ENCODE measurements at regions not wholly inside any gene's neighbourhood (a gene's known extent, or its start where the extent isn't known, plus 50 kb on each side); places are given as distances from the start of the nearest gene placed in this dataset.

DNA sequence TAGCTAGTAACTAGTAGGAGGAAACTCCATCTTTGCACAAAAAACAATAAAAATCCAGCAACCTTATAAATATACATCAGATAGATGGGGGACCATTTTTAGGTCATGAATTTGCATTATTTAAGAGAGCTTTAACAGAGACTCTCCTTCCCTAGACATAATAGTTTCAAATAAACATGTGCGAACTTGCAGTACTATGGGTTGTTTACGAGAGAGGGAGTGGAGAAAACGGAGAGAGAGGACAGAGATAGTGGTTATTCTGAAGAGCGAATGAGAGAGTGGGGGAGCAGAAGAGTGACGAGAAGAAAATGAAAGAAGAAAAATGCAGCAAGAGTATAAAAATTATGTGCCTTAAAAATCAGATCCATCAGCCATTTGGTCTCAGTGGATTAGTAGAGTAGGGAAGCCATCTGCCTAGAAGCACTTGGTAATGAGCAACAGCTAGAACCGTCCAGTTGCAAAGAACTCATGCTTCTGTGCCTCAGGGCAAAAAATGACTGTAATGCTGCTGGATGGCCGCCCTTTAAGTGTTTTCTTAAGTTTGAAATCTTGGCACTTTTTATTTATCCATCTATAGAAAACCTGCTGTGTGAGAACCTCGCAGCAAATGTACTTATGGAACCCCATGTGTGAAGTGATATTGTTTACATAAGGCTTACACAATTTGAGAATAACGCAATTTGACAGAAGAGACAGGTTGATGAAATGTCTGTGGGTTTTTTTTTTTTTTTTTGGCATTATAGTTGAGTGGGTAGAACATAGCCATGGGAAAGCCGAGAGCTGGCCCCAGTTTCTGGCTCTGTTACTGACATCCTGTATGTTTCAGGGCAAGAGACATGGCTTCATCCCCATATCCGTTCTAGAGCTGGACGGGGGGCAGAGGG is 95.6 kb upstream of the ZNF608 start:
- no peak for DNase-seq

DNA sequence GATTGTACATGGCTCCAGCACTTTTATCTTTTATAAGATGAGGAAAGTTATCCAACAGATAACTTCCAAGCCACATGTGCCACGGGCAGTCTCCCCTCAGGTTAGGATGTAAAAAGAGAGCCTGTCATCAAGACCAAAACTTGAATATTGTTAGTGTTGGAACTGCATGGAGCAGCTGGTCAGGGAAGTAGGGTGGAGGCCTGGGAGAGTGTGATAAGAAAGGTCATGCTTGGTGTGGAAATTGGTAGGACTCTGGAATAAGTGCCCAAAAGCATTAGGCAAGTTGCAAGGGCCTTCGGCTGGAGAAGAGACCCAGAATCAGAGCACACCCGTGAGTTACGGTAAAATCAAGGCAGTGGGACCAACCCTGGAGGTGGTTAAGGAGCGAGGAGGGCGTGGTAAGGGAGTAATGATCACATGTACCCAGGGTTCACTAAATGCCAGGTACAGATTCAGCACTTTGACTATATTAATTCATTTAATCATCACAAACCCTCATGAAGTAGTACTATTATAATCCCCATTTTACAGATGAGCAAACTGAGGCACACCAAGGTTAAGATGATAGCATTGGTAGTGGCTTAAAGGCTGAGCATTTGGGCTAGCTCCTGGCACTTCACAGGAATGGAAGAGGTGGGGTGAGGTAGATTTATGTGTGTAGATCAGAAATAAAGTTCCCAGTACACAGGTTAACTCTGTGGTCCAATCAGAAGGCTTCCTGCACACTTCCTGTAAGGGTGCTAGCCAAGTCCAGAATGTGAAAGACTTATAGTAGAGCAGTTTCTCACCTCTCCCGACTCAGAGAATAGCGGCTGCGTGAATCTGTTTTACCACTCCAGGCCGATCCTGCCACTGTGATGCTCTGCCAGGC is 96.5 kb upstream of the ZNF608 start:
- DNase-seq, result no peak

DNA sequence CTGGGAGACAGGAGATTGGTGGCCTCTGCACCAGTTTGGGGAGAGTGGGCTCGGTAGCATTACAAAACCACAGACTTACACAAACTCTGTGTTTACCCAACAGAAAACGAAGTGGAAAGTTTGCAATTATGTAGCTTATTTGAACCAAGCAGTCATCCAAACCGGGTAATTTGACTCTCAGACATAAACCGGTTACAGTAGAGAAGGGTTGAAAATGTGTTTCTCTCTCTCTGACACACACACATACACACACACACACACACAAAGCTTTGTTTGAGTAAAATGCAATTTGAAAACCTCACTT is 97.1 kb upstream of the ZNF608 start:
- no peak for DNase-seq

DNA sequence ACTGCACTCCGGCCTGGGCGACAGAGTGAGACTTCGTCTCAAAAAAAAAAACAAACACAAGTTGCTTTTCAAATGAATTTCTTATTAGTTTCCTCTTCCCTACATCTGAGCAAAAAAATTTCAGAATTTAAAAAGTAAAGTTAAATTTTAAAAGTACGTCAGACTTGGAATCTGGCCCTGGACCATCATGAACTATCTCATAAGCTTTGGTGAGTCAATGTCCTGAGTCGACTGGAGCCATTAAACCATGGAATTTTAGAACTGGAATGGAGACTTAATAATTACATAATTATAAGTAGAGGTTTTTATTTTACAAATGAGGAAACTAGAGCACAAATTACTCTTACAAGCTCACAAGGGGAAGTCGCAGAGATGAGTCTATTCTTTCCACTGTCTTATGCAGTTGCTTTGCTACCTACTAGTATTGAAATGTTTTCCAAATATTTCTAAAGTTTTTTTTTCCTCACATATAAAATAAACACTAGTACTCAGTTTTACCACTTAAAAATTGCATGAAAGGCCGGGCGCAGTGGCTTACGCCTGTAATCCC is 98.0 kb upstream of the ZNF608 start:
- no peak for DNase-seq

DNA sequence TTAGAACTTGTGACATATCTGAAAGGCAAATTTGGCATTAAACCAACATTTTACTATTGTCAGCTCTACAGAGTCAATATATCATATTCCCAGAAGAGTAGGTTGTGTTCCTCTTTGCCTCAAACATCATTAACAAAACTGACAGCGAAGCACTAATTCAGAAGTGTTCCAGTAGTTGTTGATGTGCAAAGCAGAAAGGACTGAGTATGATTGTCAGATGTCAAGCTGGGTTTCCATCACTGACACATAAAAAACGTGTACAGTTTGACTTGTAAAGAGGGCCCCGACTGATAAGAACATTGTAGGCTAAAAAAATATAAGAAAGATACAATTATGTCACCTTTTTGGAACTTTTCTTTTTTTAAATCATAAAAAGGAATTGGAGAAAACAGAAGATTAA is 101.5 kb upstream of the ZNF608 start:
- no peak for DNase-seq

DNA sequence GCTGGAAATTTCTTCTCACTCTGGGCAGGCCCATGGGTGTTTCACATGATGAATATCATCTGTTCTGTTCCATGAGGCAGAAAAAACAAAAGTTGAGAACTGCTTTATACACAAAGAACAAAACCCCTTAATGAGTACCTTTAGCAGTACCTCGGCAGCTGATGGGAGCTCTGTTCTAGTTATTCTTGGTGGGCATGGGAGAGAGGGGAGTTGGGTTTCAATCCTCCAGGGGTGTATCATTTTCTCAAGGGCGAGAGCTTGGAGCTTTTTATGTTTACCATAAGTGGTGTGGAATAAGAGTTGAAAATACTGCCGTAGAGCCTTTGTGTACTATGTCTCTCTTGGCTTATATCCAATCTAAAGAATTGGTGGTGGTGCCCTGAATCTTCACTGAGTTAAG is 103.3 kb upstream of the ZNF608 start:
- DNase-seq, result no peak

DNA sequence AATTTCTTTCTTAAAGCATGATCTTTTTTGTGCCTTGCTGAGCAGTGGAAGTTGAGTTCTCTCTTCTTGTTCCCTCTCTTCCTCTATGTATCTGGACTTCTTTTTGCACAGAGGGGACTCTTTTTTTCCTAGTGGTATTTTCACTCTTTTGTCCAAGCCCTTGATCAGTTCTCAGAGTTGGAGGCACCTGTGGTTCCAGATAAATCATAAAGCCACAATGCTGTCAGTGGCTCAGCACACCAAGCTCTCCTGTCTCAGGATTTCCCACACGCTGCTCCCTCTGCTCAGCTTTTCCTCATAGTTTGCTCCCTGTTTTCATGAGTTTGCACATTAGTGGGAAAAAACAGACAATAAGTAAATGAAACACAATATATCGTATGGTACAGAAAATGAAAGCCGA is 110.3 kb upstream of the ZNF608 start:
- no peak for DNase-seq

DNA sequence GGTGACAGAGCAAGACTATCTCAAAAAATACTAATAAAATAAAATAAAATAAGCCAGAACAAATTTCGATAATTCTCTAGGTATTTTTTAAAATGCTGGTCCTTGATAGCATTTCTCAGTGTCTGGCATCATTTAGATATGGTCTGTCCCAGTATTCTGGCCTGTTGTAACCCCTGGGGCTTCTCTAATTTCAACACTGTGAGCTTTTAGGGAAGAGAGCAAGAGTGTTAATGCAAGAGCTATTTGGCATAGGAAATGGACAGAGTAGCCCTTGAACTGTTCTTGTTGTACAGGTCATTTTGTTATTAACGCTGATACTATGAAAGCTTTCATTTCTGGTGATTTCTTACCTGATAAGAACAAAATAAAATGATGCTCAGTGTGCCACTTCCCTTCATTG is 112.2 kb upstream of the ZNF608 start:
- no peak for DNase-seq

DNA sequence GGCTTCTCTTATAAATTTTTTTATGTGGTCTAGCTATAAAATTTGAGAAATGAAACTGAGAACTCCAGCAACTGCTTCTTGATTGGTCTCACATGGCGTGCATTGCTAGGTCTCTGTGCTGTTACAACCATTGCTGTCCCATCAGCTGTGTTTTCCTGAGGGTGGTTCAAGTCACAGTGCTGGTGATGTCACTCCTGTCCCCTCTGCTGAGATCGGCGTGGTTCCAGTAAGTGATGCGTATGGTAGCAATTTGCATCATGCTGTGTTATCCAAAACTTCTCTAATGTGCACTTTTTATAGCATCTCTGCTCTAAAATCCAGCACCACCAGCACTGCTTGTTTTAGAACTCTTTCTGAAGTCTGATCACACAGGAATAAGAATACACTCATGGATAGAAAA is 112.6 kb upstream of the ZNF608 start:
- no peak for DNase-seq

DNA sequence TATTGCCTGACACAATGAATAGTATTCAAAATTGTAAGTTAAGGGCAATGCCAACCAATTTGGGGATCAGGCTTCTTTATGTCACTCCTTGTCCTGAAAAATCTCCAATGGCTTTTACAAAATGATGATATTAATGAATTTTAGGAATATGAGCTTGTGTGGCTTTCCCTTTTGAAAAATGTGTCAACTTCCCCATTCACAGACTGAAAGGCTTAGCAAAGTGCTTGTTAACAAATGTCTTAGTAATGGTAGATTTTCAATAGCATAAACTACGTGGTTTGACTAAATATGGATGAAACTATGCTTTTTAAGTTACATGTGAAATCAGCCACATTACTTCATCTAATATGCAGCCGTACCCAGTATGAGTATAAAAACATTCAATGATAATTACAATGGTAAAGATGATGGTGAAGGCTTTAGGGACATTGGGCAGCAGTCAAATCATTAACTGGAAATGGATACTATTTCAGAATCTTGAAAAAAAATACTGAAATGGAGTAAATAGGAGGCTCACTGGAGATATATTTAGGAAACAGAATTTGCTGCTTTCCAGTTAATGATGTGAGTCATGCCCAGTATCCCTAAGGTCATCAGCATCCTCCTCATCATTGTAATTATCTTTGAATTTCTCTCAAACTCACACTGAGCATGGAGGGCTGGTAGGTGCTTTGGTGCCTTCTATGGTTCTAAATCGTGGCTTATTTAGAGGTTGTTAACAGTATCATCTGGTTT is 113.3 kb upstream of the ZNF608 start:
- DNase-seq, result no peak

DNA sequence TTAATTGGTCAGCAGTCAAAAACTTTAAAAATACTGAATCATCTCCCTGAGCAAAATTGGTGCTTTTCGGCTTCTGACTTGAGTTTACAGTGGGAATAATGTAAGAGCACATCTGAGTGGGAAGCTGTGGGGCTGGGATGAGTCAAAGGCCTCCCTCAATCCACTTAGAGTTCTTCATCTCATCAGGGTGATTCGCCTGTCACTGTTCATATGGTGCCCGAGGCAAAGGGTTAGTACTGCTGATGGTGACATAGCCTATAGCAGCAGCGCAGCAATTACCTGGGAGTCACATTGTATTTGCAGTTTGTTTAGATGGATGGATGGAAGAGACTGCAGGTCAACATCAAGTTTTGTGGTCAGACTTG is 113.8 kb upstream of the ZNF608 start:
- no peak for DNase-seq

DNA sequence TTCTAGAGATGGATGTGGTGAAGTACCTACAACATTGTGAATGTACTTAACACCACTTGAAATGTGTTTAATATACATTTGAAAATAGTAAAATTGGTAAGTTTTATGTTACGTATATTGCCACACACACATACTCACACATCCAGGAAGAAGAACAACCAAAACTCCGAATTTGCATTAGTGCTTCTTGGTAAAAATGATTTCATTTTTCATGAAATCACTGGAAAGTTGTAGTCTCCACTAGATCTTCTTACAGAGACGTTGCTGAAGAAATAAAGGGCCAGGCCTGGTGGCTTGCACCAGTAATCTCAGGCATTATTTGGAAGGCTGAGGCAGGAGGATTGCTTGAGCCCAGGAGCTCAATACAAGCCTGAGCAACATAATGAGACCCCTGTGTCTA is 118.6 kb upstream of the ZNF608 start:
- no peak for DNase-seq

DNA sequence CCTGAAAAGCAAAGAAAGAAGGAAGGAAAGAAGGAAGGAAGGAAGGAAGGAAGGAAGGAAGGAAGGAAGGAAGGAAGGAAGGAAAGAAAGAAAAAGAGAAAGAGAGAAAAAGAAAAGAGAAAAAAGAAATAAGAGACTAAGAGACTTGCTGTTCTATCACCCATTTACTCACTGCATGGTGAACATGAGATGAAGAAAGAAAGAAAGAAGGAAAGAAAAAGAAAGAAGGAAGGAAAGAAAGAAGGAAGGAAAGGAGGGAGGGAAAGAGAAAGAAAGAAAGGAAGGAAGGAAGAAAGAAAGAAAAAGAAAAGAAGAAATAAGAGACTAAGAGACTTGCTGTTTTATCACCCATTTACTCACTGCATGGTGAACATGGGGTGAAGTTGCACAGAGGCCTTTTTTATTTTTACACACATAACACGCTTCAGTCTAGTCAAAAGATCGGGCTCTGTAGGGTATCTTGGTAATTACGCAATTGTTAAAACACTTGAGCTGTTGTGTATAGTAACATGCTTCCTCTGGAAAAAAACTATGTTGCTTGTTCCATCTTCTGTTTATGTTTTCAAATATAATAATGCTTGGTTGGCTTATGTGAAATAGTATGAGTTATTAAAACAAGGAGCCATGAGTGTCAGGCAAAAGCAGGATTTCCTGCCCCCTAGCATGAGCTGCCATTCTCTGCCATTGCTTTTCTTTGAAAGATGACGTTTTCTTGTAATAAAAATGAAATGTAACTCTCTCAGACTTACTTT is 119.3 kb upstream of the ZNF608 start:
- no peak for DNase-seq

DNA sequence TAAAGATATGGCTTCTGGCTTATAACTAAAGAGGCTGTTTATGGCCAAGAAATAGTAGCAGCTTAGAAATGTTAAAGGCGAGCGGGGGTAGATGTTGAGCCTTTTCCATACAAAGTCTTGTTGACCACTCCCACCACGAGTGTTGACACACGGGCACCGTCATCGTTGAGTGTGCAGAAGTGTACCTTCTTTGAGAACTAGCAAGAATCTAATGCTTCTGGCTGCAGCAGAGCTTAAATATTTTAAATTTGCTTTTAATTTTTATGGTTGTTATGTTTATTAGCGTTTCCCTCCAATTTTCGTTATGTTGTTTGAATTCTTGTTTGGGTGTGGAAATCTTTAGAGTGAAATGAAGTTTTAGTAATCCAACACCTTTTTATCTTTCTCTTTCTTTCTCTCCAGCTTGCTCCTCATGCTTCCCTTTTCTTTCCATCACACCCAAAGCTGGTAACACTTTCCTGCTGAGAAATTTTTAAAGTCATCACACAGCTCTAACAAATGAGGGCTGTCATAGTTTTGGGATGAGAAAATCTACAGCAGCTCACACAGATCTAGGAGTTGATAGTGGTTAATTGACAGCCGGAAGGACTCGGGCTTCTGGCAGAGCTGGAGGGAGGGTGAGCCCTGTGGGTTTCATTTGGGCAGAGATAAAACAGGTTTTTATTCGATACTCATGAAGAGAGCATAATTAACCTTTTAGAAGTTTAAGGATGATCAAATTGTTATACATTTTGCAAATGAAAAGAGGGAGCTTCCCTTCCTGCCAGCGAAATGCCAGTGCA is 120.1 kb upstream of the ZNF608 start:
- no peak for DNase-seq

DNA sequence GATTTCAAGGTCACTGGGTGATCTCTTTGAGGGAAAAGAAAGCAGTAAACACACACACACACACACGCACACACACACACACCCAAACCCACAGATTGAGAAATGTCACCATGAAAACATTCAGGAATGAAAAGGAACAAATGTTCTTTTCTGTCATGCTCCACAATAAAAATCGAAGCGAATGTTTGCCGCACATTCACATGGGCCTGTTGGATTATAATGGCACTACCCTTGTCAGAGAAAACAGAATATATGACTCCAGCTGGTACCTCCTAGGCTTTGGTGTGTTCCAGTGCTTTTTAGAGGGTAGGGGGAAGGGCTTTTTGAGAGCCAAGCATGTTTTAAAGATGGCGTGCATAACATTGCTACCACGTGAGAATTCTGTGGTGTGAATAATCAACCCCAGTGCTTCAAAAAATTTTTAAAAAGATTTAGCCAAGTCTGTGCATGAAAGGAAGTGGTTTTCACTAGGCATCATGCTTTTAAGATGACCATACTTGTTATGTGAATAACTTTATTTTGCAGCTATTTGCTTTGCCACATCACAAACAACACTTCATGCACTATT is 120.8 kb upstream of the ZNF608 start:
- DNase-seq, result no peak

DNA sequence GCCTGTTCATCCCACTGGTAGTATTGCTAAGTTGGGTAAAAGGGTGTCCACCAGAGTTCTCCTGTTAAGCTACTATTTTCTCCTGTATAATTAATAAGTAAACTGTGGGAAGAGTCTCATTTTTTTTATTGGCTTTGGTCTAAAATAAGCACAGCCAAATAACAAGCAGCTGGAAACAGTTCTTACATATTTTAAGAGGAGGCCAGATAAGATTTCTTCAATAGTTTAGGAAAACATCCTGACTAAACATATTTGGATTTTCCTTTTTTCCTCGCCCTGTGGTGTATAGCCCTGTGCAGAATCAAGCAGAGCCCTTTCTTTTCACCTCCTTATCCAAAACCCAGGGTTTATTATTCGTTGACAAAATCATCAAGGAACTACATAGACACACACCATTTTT is 122.2 kb upstream of the ZNF608 start:
- no peak for DNase-seq

DNA sequence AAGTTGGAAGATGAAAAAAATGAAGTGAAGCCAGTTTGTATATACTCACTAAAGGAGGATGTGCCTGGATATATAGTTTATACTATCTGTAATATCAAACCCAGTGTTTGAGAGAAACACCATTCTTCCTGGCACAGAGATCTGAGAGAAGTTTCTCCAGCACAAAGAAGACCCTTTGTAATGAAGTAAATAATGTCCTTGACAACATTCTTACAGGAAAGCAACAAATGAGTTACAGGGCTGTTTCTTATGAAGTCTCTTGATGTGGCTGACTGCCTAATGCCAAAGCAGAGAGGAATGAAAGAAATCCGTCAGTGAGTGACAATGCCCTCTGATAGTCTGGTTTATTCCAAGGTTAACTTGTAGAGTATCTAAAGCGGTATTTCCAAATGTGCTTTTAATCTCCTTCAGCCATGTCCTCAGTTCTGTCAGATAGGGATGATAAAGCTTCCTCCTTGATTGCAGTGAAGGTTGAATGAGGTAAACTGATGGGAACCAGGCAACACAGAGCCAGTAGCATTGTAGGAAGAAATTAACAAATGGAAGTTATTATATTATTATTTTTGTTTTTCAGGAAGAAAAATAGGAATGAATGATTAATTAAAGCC is 123.1 kb upstream of the ZNF608 start:
- DNase-seq, result no peak

DNA sequence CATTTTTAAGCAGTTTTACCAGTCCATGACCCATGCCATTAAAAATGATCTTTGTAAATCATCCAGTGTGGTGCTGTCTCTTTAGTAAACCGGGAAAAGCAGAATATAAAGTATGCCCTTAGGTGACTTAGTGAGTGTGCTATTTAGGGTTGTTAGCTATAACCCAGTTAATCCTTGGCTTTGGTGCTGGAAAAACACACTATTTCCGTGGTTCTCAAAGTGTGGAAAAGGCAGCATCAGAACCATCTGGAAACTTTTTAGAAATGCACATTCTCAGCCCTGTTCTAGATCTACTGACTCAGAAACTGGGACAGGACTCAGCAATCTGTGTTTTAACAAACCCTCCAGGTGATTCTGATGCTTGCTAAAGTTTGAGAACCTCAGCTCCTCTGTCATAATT is 123.6 kb upstream of the ZNF608 start:
- no peak for DNase-seq

DNA sequence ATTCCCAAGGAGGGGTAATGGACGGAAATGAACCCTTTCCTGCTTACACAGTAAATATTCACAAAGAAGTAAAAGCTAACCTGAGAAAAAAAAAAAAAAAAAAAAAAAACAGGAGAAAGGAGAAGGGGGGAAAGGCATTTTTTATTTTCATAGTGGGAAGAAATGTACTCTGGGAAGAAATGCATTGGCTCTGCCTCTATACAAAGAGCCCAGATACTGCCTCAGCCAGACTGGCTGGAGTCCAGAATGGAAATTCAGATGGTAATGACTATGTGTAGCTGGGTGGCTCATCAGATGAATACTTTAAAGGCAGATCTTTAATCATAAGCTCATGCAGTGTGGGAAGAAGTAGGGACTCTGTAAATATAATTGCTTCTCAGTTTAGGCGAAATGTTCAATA is 124.9 kb upstream of the ZNF608 start:
- no peak for DNase-seq

DNA sequence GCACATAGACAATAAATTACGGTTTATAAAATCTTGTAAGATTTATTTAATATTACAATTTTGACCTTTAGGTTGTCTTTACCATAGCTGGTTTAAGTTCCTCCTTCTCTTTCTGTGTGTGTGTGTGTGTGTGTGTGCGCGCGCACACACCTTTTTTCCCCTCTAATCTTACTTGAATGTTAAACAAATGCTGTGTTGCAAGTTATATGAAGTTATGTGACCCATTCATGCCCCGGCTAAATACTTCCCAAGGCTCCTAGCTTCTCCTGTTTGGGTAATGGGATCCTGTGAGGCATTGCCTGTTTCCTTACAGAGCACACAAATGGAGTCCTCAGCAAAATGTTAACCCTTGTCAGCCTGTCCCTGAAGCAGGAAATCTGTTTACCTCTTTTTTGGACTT is 125.6 kb upstream of the ZNF608 start:
- DNase-seq, result no peak

DNA sequence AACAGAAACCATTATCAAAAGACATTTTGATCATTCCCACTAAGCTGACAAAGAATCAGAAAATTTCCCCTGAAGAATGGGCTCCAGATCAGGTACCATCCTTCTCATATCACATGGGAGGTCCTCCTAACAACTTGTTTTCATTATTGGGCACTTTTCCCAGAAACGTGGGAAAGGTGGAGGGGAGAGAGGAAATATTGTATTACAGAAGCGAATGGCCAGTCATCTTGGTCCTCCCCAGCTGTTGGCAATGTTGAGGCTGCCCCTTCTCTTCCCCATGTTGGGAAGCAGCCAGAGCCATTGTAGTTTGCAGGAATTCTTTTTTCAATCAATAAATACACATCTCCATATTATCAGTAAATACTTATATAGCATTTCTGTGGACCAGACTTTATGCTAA is 126.2 kb upstream of the ZNF608 start:
- DNase-seq, result no peak

Measured in stimulated activated CD8-positive, alpha-beta memory T cell treated with anti-CD3 and anti-CD28 coated beads, Interleukin-4, amount 100 ng/mL, for 48 hours (primary cell).